HUES6 (cell line): ENCODE measurements at regions not wholly inside any gene's neighbourhood (a gene's known extent, or its start where the extent isn't known, plus 50 kb on each side); places are given as distances from the start of the nearest gene placed in this dataset.

Experiments used
- H3K27ac ChIP-seq: 2 replicates; pipeline ENCODE4 v1.7.0; 2013; ENCODE audit warnings: low read depth, mild to moderate bottlenecking, low read length, inconsistent platforms
- H3K27me3 ChIP-seq: 2 replicates; pipeline ENCODE4 v1.6.1; 2013; ENCODE audit warnings: low read length; ENCODE audit not compliant: control insufficient read depth, insufficient read depth
- H3K36me3 ChIP-seq: 2 replicates; pipeline ENCODE4 v1.6.1; 2013; ENCODE audit warnings: low read length; ENCODE audit not compliant: control insufficient read depth, insufficient read depth
- H3K4me1 ChIP-seq: 2 replicates; pipeline ENCODE4 v1.6.1; 2013; ENCODE audit warnings: low read length; ENCODE audit not compliant: control insufficient read depth, insufficient read depth
- H3K4me3 ChIP-seq: 2 replicates; pipeline ENCODE4 v1.5.1; 2013; ENCODE audit warnings: low read depth, low read length
- H3K9ac ChIP-seq: one replicate; pipeline ENCODE4 v1.6.1; 2013; ENCODE audit warnings: mild to moderate bottlenecking, low read length
- H3K9me3 ChIP-seq: 2 replicates; pipeline ENCODE4 v1.6.1; 2013; ENCODE audit warnings: low read depth, low read length; ENCODE audit not compliant: control insufficient read depth, insufficient read depth

DNA sequence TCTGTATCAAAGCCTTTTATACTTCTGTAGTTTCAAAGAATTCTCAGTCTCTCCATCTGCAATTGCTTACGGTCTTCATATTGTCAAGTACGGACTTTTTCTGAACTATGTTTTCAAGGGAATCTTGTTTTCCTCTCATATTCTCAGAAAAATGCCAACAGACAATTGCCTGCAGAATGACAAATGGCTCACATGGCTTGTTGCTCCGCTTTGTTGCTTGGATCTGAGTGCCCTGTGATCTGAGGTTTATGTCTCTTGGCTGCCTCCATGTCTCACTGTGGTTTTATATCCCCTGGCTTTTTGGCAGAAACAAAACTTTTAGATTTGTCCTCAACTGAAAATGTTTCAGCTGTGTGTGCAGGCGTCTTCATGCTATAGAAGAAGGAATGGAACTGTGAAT is 285.4 kb upstream of the CHD6 start:
- Histone ChIP-seq H3K4me1 (no peaks in the 10 kb centered on the region), H3K36me3 (no peaks in the 10 kb centered on the region), H3K4me3 (no peak overlapping the region), H3K27ac (no peak overlapping the region), H3K9ac (no peak overlapping the region), H3K27me3 (peaks cover 6% of the 10 kb centered on the region; the same call in 1 of the 2 replicates), H3K9me3 (no peaks in the 10 kb centered on the region)

DNA sequence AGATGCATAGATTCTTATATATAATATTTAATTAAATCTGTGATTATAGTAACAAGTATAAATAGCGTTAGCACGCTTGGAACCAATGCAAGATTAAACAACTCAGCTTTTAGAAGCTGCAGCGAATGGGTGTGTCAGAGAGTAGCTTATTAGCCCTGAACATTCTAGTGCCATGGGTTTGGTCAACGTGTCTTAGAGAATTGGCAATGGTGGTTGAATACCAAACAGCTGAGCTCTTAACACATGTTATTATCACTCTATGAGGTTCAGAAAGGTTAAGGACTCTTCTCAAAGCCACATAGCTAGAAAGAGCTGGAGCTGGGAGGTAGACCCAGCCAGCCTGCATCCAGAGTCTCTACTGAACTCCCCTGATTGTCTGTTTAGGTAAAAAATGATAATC is 284.2 kb upstream of the CHD6 start:
- H3K27me3 ChIP-seq: peaks cover 6% of the 10 kb centered on the region; the same call in 1 of the 2 replicates
- no peaks in the 10 kb centered on the region for H3K36me3 ChIP-seq
- no peaks in the 10 kb centered on the region for H3K9me3 ChIP-seq
- H3K4me3 ChIP-seq: no peak overlapping the region
- no peak overlapping the region for H3K27ac ChIP-seq
- no peak overlapping the region for H3K9ac ChIP-seq
- no peaks in the 10 kb centered on the region for H3K4me1 ChIP-seq

DNA sequence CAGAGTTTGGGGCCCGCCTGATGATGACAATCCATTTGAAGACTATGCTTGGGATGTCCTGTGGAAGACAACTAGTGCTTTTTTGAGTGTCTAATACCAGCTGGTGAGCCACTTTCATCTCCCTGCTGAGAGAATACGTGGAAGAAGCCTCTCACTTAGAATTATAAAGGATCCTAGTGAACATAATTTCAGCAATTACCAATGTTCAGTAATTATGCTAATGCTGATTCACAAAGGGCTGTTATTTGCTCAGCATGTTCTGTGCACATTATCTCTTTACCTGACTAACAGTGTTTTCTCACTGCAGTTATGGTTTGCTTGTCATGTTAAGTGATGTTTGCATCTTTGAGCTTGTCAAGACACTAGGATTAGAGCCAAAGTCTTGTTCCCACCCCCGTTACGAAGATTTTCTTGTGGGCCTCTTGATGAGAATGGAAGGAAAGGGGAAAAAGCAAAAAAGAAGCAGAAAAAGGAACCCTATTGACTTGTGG is 282.1 kb upstream of the CHD6 start:
- H3K9ac ChIP-seq: no peak overlapping the region
- H3K27me3 ChIP-seq: peaks cover 6% of the 10 kb centered on the region; the same call in 1 of the 2 replicates
- H3K36me3 ChIP-seq: no peaks in the 10 kb centered on the region
- no peaks in the 10 kb centered on the region for H3K4me1 ChIP-seq
- no peak overlapping the region for H3K4me3 ChIP-seq
- no peaks in the 10 kb centered on the region for H3K9me3 ChIP-seq
- no peak overlapping the region for H3K27ac ChIP-seq

DNA sequence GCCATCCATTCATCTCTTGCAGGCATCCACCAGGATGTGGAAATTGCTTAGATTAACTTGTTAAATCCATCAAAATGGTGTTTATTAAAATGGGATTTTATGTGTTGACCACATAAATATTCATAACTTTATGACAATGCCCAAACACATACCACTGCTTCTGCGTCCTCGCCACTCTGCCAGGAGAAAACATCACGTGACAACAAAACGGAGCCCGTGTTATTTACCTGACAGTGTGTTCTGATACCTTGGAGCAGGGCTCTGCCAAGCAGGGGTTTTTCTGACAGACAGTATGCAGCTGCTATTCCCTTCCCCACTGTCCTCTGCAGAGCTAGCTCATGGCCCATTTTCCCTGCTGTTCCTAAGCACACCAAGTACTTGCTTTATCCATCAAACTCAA is 279.5 kb upstream of the CHD6 start:
- Histone ChIP-seq H3K4me3 (no peak overlapping the region), H3K9me3 (no peaks in the 10 kb centered on the region), H3K27ac (no peak overlapping the region), H3K4me1 (no peaks in the 10 kb centered on the region), H3K27me3 (no peaks in the 10 kb centered on the region), H3K9ac (no peak overlapping the region), H3K36me3 (no peaks in the 10 kb centered on the region)

DNA sequence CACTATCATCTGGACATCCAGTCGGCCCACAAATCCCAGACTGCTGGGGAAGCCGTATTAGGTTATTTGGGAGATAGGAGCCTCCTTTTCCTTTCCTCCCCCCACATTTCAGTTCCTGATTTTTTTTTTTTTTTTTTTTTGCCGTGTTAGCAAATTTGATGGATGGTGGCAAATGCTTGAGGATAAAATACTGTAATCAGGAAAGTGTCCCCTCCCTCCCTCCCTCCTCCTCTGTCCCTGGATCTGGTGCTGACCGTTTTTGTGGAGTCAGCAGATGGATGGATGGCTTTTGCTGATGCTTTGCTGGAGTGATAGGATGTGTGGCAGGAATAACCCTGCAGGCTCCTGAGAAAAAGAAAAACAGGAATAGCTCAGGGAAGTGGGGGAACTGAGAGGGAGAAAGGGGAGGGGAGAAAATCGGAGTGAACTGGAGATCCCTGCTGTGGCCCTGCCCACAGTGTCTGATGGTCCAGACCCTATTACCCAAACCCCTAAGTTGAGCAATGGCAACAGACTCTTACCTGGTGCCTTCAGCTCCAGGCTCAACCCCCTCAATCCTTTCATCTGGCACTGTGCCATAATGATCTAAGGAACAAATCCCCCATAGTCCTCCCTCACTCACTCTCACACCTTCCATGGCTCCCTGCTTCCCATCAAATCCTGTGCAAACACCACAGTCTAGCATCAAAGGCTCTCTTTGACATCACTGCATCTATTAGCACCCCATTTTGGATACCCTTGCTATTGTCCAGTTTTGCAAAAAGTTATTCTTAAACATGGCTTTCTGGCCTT is 277.3 kb upstream of the CHD6 start:
- no peak overlapping the region for H3K9ac ChIP-seq
- no peaks in the 10 kb centered on the region for H3K27me3 ChIP-seq
- no peaks in the 10 kb centered on the region for H3K36me3 ChIP-seq
- H3K4me1 ChIP-seq: no peaks in the 10 kb centered on the region
- no peak overlapping the region for H3K27ac ChIP-seq
- no peak overlapping the region for H3K4me3 ChIP-seq
- no peaks in the 10 kb centered on the region for H3K9me3 ChIP-seq

DNA sequence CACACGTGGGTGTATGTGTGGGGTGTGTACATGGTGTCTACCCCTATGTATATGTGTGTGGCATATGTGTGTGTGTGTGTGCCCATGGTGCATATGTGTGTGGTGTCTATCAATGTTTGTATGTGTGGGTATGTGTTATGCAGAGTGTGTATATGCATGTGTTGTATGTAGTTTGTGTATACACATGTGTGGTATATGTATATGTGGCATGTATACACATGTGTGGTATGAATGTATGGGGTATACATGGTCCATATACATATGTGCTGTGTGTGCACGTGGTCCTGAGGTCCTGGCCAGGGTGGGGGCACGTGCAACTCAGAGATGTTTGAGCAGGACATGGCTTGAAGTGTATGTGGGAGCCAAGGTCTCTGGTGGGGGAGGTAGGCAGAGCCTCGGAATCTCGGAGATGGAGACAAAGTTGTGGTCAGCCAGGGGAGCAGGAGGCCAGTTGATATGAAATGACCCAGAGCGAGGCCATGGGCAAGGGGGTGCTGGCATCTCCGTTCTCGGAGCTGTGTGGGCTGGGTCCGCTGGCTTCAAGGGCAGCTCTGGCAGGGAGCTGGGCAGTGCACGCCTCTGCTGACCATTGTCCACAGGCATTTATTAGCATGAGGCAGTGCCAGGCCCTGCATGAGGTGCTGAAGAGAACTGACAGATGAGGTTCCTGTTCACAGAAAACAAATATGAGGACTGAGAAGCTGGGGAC is 276.2 kb upstream of the CHD6 start:
- no peak overlapping the region for H3K9ac ChIP-seq
- no peak overlapping the region for H3K27ac ChIP-seq
- H3K9me3 ChIP-seq: no peaks in the 10 kb centered on the region
- no peaks in the 10 kb centered on the region for H3K27me3 ChIP-seq
- H3K4me1 ChIP-seq: no peaks in the 10 kb centered on the region
- H3K4me3 ChIP-seq: no peak overlapping the region
- no peaks in the 10 kb centered on the region for H3K36me3 ChIP-seq

DNA sequence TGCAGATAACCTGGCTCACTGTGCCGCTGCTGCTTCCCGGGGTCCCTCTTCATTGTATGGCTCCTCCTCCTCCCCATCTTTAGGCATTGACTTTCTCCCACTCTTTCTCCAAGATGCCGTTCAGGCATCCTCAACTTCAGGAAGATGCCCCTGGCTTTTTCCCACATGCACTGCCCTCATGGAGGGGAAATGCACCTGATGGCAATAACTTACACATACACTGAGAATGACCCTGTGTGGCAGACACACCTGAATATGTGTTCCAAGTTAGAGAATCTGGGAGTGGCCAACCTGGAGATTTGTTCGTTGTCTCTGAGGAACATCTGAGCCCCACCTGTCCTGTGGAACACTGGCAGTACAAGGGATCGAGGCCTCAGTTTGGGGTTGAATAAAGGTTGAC is 273.9 kb upstream of the CHD6 start:
- no peak overlapping the region for H3K27ac ChIP-seq
- H3K9ac ChIP-seq: no peak overlapping the region
- no peaks in the 10 kb centered on the region for H3K9me3 ChIP-seq
- no peaks in the 10 kb centered on the region for H3K27me3 ChIP-seq
- H3K36me3 ChIP-seq: no peaks in the 10 kb centered on the region
- H3K4me3 ChIP-seq: no peak overlapping the region
- H3K4me1 ChIP-seq: no peaks in the 10 kb centered on the region

DNA sequence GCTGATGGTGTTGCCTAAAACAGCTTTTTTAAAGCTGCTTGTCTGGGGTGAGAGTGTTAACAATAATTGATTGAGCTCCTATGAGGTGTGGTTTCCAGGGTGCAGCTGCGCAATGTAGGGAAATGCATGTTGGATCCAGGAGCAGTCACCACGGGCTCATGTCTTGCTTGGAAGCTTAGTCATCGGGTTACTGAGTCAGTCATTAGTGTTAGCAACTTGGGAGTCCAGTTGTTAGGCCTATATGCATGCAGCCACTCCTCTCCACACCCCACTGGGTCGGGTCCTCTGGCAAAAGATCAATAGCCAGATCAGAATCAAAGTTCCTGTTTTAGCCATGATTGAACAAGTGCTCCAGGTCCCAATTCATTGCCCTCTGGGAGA is 271.7 kb upstream of the CHD6 start:
- H3K27me3 ChIP-seq: no peaks in the 10 kb centered on the region
- no peak overlapping the region for H3K9ac ChIP-seq
- H3K4me1 ChIP-seq: no peaks in the 10 kb centered on the region
- no peaks in the 10 kb centered on the region for H3K36me3 ChIP-seq
- H3K9me3 ChIP-seq: no peaks in the 10 kb centered on the region
- no peak overlapping the region for H3K4me3 ChIP-seq
- no peak overlapping the region for H3K27ac ChIP-seq

DNA sequence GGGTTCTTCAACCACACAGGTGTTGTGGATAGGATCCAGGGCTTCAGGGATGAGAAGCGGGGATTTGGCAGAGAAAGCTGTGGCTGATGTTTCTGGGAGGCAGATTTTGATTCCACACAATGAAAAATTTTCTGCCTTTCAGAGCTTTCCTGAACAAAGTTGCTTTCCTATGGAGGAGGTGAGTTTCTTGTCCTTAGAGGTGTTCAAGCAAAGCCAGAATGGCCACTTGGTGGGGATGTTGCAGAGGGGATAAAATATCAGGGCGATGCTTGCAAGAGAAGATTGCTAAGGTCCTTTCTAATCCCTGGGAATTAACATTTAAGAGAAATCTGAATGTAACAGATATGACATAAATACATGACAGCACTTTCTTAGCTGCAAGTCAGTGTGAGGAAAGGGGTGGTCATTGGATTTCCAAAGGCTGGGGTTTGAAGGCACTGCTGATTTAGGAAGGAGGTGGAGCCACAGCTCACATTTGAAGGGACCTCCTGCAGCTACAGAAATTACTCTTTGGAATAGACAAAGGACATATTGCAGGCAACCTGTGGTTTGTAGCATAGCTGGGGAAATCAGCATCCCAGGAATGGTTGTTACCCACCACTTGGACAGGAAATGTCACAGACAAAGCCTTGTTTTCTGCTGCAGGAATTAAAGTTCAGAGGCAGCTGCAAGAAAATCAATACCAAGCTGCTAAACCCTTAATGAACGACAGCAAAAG is 271.1 kb upstream of the CHD6 start:
- H3K9ac ChIP-seq: no peak overlapping the region
- no peaks in the 10 kb centered on the region for H3K27me3 ChIP-seq
- no peak overlapping the region for H3K4me3 ChIP-seq
- no peaks in the 10 kb centered on the region for H3K9me3 ChIP-seq
- no peaks in the 10 kb centered on the region for H3K36me3 ChIP-seq
- no peaks in the 10 kb centered on the region for H3K4me1 ChIP-seq
- H3K27ac ChIP-seq: no peak overlapping the region

DNA sequence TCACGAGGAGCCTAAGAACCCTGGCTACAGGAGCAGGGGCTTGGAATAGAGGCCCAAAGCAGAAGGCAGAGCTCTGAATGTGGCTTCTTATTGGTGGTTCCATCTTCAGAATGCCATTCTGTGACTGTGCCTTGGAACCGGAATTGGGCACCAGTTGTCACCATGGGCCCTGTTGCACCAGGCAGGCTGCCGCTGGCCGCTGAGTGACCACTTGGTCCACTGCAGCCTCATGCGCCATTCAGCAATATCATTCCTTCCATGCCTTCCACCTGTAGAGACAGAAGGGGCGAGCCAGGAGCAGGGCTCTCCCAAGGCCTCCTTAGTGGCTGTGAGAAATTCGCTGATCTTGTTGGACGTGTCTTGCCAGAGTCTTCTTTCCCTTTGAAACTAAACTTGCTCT is 270.3 kb upstream of the CHD6 start:
- Histone ChIP-seq H3K4me3 (no peak overlapping the region), H3K9ac (no peak overlapping the region), H3K4me1 (no peaks in the 10 kb centered on the region), H3K9me3 (no peaks in the 10 kb centered on the region), H3K36me3 (no peaks in the 10 kb centered on the region), H3K27me3 (no peaks in the 10 kb centered on the region), H3K27ac (no peak overlapping the region)

DNA sequence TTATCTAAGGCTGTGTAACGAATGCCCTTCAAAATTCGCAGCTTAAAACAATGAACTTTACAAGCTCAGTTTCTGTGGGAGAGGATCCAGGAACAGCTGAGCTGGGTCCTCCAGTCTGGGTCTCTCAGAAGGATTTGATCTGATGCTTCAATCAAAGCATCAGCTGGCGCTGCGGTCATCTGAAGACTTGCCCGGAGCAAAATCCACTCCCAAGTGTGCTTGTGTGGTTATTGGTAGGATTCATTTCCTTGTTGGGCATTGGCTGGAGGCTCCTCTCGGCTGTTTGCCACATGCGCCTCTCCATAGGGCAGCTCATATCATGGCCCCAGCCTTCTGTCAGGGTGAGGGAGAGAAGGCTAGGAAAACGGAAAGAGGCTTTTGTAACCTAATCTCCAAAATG is 269.3 kb upstream of the CHD6 start:
- Histone ChIP-seq H3K9ac (no peak overlapping the region), H3K4me1 (no peaks in the 10 kb centered on the region), H3K27me3 (no peaks in the 10 kb centered on the region), H3K27ac (no peak overlapping the region), H3K4me3 (no peak overlapping the region), H3K36me3 (no peaks in the 10 kb centered on the region), H3K9me3 (no peaks in the 10 kb centered on the region)
